GM11168 (cell line): ENCODE measurements at regions not wholly inside any gene's neighbourhood (a gene's known extent, or its start where the extent isn't known, plus 50 kb on each side); places are given as distances from the start of the nearest gene placed in this dataset.
"Not testable (repeated sequence)": the region's sequence is repeated elsewhere in the genome, so short reads cannot be mapped to it uniquely, and the experiment has no call there.

Experiments used
- in situ Hi-C: fragments of 300-500 bp; cut with MboI; formaldehyde crosslinking; loops from one replicate; pipeline ENCODE4 v1.12.0; 2022; ENCODE audit warnings: low sequenced_read_pairs; ENCODE audit not compliant: unreplicated experiment

DNA sequence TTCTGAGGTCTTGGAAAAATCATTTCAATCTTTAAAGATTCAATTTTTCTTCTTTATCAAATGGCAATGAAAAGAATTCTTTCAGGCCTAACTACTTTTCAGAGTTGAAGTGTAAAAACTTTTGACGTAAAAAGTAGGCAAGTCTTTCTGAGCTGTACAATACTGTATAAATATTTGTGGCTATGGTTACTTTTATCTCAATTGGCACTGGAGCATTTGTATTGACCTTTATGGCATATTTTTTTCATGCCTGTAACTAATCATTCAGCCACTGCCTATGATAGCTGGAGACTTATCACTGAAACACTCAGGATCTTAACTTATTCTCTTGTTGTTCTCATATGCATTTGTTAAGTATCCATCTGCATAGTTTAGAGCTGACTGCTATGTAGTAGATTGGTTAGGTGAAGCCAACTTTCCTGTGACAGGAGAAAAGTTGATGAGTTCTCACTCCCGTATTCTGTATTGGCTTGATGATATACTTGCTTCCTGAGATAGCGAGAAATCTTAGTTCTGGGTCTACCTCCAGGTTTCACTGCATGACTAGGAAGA, 290.4 kb upstream of the TBL1XR1 start:
- in situ Hi-C loops, result no loop called here

DNA sequence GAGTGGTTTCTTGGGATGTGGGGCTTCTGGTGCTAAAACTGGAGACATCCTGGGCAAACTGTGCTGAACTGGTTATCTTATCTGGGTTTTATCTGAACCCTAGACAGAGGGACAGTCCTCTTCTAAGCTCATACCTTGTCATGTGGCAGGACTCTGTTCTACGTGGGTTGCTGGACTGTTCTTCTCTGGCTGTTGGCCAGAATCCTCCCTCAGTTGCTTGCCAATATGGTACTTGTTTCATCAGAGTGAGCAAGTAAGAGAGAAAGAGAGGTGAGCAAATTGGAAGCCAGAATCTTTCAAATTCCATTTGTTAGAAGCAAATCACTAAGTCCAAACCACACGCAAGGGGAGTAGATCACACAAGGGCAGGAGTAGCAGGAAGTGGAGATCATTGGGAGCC, 291.5 kb upstream of the TBL1XR1 start:
- in situ Hi-C loops, result no loop called here

DNA sequence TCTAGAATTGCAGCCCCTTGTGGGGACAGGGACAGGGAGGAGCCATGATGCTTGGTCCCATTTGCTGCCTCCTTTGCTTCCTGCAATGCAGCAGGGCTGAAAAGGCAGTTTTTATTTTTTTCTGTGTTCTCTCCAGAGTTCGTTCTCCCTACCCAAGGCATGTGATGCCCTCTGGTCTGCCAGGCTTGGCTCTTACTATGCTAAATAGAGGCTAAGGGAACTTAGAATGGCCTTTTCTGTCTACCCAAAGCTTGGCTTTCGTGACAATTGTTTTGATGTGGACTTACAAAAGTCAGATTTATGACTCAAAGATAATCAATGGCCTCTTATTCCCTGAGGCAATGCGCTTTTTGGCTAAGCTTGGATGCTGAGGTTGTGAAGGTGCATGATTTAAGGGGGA, 293.3 kb upstream of the TBL1XR1 start:
- in situ Hi-C loops, result no loop called here

DNA sequence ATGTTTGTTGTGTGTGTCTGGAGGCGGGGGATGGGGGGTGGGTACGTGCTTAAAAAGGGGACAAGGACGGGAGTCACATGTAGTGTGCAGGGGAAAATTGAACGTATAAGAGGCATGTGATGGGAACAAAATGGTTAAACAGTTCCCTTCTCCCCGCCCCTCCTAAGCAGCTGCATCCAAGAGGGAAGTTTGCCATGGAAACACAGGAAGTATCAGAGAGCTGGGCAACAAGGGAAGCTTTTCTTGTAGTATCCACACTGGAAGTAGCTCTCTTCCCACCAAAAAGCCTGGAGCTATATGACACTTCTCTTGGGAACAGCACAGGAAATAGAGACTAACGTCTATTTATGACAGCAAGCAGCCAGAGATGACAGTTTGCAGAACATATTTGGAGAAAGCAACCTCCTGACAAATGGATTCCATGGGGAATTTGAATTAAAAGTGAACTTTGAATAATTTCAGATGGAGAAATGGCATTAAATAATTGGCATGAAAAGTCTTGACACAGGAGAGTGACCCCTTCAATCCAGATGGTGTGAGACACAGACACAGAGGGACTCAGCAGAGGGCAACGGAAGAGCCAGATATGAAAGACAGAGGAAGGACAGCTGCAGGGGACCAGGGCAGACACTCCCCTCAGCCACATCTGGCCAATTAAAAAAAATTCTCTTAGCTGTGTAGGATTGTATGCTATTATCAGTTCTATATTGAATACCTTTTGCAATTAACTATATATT, 294.2 kb upstream of the TBL1XR1 start:
- in situ Hi-C loops, result no loop called here

DNA sequence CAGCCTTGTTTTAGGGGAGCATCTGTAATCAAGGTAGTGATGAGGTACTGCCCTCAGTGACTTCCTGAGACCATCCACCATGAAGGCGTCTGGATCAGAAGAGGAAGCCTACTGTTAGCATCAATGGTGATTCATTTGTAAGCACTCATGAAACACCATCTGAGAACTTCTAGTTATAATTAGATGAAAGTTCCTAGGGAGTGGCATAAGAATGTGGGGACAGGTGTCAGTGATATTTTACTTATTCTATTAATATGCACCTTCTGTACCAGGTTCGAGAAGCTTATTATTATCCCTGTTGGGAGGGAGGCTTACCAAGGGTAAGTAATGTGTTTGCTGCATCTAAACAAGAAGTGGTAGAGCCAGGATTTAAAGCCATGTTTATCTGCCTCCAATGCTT, 295.8 kb upstream of the TBL1XR1 start:
- in situ Hi-C loops, result no loop called here

DNA sequence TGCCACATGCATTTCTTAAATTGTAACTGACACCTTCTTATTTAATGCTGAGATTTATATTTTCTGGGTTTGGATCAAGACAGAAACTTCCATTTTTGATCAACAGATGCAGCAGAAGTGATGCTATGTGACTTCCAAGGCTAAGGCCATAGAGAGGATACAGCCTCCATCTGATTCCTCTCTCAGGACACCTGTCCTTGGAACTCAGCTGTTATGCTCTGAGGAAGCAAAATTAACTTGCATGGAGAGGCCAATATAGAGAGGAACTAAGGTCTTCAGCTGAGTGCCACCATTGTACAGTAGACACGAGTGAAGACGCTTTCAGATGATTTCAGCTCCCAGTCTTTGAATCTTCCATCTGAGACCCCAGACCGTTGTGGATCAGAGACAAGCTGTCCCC, 296.9 kb upstream of the TBL1XR1 start:
- in situ Hi-C loops, result no loop called here

DNA sequence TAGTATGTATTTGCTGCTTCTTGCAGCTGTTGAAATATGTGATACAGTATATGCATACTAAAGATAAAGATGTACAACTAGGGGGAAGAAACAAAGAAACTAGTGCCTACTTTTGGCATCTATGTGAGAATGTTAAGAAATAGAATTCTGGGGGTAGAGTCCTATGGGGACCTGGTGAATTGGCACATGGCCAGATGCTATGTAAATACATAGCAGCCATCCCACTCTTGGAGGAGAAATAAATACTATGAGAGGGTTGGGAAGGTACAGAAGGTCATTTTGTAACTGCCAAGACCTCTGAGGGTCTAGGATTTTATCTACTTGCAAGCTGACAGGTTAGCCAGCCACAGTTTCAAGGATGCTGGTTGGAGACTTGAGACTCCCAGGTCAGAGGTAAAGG, 298.3 kb upstream of the TBL1XR1 start:
- in situ Hi-C loops, result no loop called here

DNA sequence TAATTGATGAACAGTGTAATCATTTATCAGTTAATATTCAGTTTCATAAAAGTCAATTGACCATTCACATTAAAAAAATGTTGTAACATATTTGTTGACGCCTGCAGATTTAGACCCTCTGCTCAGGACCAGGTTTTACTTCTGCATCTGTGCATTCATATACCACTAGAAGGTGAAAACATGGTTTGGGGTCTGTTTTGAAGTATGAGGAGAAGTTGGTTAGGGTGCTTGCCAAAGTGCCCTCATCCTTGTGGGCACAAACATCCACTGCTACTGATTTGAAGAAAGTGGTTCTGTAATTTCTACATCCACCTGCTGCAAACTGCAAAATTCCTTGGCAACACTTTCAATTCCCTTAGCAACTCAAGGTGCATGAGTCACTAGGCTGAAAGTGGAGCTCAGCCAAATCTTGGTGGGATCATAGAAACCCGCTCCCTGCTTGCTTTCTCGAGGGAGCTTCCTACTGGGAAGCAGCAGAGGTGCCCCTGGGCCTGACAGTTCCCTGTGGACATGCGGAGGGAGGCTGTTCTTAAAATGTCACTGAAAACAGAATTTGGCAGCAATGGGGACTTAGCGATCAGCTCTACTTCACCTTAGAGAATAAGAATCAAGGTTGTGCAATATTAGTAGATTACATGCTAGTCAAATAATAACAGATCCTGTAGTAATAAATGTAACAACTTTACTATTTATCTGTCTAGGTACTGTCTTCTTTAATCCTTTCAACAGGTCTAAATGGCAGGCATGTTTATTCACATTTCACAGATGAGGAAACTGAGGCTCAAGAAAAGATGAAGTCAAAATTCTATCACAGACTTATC, 301.0 kb upstream of the TBL1XR1 start:
- in situ Hi-C loops, result no loop called here

DNA sequence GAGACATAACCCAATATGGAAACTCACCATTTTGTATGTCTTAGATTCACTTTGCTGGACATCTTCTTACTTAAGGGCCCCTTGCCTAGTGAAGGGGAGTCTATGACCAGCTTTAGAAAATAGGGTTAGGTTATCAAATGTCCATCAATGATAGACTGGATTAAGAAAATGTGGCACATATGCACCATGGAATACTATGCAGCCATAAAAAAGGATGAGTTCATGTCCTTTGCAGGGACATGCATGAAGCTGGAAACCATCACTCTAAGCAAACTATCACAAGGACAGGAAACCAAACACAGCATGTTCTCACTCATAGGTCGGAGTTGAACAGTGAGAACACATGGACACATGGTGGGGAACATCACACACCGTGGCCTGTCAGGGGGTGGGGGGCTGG, 301.8 kb upstream of the TBL1XR1 start:
- in situ Hi-C loops, result not testable (repeated sequence)

DNA sequence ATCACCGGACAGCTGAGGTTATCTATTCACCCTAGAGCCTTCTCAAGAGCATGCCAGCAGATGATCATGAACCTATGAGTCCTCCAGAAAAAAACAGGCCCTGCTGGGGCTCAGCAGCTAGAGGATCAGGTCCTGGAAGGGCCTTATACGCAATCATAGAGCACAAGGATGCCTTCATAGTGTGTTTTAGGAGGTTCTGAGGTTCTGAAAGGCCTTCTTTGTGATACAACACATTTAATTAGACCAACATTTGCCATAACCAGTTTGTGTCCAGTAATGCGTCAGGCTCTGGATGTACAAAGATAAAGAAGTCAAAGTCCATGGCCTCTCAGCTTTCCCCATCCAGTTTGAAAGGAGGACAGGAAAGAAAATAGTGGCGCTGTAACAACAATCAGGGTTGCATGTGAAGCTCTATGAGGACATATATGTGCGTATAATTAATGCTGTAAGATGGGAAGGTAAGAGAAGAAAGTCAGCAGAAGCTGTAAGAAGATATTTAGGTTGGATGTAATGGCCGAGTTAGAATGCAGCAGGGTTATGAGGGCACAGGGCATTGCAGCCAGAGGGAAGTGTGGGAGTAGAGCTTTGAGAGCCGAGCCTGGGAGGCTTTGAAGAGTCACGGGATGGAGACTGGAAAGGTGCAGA, 302.6 kb upstream of the TBL1XR1 start:
- in situ Hi-C loops, result no loop called here

DNA sequence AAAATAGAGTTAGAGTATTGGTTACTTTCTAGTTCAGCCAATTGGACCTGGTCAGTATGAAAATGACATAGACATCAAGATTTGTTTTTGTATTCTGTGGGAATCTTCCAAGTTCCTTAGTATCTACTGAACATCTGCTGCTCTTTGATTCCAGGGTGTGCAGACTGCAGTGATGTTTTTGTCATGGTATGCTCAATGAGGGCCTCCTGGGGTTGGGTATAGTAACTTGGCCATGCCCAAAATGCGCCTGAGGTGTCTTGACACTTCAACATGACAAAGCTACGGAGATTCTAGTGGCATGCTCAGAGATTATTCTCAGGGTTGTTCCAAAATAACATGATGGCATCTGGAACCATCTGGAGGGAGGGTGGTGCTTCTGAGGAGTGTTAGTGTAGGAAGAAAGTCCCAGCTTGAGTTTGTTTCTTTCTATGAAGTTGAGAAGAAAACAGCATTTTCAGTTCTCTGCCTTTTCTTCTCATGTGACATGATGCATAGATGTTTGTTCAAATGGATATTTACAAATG, 313.5 kb upstream of the TBL1XR1 start:
- in situ Hi-C loops, result no loop called here

DNA sequence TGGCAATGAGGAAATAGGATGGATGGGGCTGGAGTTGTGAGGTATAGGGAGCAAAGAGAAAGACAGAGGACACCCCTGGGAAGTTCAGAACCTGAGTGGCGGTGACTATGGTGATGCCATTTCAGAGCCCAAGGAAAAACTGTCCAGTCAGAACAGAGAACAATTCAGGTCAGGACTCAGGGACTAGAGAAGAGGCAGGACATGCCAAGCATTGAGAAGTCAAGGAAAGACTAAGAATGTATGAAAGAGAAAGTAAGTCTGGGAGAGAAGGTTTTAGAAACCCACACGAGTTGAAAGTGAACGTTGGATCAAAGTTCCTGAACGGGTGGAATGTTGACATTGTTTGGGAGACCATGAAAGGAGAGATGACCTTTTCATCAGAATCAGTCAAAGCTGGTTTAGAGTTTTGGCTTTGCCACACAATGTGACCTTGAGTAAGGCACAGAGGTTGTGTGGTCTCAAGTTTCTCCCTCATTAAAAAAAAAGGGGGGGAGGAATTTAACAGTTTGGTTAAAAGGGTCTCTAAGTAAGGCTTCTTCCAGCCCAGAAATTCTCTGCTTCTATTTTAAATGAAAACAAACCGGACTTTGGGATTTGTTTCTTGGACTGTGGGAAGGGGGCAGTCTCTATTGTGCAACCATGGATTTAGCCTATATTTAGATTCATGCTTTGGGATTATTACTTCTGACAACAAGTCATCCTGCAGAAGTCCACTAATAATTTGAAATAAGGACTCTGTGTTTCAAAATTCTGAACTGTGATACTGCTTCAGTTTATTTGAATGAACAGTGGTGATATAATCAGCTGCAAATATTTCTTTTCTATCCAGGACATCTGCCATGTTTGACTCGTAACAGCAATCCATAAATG, 315.9 kb upstream of the TBL1XR1 start:
- in situ Hi-C loops, result no loop called here

DNA sequence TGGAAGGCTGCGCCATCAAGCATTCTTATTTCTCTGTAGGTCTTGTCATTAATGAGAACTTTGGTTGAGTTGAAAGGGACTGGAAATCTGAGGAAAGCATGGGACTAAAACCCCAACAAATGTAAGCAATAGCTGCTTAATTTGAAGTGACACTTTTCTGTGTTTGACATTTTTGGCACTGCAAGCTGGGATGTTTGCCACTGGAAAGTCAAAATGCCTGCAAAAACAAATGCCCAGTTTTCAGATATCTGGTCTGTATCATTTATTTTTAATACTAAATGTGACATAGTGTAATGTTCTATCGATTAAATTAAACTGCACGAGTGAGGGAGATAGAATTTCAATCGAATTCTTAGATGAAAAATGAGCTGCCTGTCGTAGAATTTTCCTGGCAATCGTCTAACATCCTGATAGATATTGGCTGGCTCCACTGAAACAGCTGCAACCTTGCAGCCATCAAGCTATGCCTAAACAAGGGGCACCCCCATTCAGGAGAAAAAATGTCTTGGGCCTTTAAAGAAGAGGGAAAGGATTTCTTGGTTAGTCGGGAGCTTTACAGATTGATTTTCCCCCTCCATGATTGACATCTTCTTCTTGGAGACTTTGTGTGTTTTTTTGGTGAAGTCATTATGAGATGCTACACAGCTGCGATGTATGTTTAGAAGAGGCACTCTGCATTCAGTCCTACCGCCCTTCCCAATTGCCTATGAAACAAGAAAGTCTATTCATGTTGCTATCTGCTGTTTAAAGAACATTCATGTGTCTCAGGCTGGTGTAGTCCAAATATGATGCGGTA, 316.7 kb upstream of the TBL1XR1 start:
- in situ Hi-C loops, result no loop called here

DNA sequence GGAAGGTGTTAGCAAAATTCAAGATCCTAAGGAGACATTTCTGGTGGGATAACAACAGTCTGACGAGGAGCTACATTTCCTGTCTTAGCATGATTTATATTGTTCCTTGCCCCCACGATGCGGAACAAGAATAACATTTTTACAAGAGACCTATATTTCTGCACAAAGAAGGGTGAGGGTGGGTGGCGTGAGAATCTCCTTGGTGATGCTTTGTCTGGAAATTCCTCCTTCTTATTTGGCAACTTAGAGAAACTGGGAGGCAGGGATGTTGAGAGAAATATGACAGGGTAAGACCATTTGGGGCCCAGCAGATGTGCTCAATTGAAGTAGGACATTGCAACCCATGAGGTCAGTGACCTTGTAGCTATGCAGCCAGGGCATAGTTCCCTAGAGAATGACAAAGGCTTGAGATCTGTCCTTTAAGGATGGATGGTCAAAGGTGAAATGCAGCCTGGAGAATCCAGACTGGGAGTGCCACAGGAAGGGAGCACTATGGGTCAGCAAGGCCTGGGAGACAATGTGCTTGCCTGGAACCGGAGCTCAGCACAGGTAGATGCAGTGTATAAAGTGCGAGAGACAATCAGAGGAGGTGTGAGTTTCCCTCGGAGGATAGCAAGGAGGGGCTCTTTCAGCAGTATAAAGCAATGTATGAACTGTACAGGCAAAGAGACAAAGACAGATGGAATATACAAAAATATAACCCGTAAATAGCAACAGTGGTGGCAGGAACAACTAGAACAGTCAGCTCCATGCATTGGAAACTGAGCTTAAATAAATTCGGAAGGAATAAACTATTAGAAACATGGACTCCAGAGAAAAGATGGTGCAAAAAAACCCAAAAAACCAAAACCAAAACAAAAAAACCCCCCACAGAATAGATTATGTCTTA, 317.6 kb upstream of the TBL1XR1 start:
- in situ Hi-C loops, result no loop called here

DNA sequence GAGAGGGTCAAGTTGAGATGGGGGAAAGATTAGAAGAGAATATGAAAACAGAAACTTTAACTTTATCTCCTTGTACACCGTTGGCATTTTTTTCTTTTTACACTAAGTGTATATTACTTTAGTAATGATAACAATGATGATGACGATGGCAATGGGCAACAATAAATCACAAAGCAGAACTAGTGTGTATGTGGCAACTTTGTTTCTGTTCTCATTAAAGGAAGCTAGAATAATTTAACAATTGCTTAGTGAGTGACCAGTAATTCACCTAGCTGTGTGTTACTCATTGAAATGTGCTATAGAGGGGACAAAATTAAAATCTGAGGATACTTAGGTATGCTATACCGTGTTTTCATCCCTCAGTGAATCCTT, 318.5 kb upstream of the TBL1XR1 start:
- in situ Hi-C loops, result no loop called here

DNA sequence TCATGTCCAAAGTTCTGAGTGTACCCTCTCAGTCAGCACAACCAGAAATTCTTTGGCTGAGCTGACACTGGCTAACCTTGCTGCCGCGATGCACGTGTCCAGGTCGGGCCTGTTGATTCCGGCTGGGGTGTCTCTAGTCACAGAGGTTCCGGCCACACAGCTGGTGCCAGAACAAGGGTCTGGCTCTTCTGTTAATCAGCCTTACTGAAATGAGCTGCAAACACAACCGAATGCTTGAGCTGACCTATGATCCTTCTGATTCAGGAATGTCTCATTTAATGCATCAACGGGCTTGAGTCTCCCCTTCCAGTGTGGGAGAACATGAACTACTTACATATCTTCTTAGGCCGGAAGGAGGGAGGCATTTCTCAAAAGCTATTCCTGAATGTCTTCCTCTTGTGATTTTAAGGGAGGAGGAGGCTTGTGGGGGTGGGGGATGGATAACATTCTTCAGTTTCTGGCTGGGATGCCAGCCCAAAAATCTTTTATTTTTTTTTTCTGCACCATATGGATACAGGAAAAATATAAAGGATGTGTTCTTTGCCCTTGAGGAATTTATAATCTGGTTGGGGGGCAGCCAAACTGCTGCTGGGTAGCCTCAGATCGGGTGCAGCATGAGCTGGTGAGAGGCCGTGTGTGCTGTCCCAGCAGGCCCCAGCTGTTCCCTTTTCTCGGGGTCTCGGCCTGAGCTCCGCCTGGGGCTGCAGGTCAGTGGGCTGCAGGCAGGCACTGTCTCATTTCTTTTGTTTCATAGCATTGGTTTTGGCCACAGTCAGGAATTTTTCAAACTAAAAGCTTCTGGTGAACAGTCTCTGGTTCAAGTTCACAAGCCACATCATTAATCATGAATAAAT, 319.1 kb upstream of the TBL1XR1 start:
- in situ Hi-C loops, result no loop called here

DNA sequence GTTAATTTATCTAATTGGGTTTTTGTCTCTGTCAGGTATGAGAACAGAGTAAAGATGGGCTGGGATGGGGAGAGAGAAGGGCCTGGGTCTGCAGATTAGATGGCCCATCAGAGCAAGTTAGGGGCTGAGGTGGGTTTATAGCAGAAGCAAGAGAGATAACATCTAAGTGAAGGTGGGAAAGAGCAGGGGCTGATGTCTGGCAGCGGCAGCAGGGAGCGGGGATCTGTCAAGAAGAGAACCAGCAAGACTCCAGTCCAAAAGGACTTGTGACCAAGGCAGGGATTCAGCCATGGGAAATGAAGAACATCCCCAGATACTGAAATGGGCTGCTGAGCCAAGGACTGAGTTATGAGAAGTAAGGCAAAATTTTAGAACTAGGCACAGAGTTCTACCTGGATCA, 320.6 kb upstream of the TBL1XR1 start:
- in situ Hi-C loops, result no loop called here
